Astrocyte (in vitro differentiated cells and primary cell): ENCODE measurements at regions not wholly inside any gene's neighbourhood (a gene's known extent, or its start where the extent isn't known, plus 50 kb on each side); places are given as distances from the start of the nearest gene placed in this dataset.
"Not testable (repeated sequence)": the region's sequence is repeated elsewhere in the genome, so short reads cannot be mapped to it uniquely, and the experiment has no call there.

ENCODE experiments used
- DNase-seq: peaks from one replicate; pipeline ENCODE4 v3.0.0-alpha.2; 2010; ENCODE audit warnings: low read depth
- FAIRE-seq: peaks from 2 replicates; lab custom pipeline; 2011; peaks lifted over from hg19 to GRCh38; lab: Jason Lieb, UNC
- H2AFZ ChIP-seq: 2 replicates; pipeline ENCODE4 v1.6.0; 2012; ENCODE audit warnings: low read depth, low read length, inconsistent platforms
- H3K27ac ChIP-seq: 2 replicates; pipeline ENCODE4 v1.5.1; 2011; ENCODE audit warnings: low read depth, low read length, inconsistent platforms
- H3K27me3 ChIP-seq: 2 replicates; pipeline ENCODE4 v1.6.0; 2011; ENCODE audit warnings: low read length, inconsistent platforms; ENCODE audit not compliant: insufficient read depth
- H3K36me3 ChIP-seq: 2 replicates; pipeline ENCODE4 v1.5.1; 2011; ENCODE audit warnings: low read length, inconsistent platforms; ENCODE audit not compliant: insufficient read depth
- H3K4me1 ChIP-seq: 2 replicates; pipeline ENCODE4 v1.5.1; 2011; ENCODE audit warnings: low read length, inconsistent platforms; ENCODE audit not compliant: insufficient read depth
- H3K4me2 ChIP-seq: 2 replicates; pipeline ENCODE4 v1.6.0; 2012; ENCODE audit warnings: low read length, inconsistent platforms
- H3K4me3 ChIP-seq: 2 replicates; pipeline ENCODE4 v1.5.1; 2011; ENCODE audit warnings: low read depth, mild to moderate bottlenecking, low read length, inconsistent platforms; ENCODE audit not compliant: insufficient read depth
- H3K79me2 ChIP-seq: 2 replicates; pipeline ENCODE4 v1.6.0; 2012; ENCODE audit warnings: mild to moderate bottlenecking, low read length, inconsistent platforms; ENCODE audit not compliant: insufficient read depth
- H3K9ac ChIP-seq: 2 replicates; pipeline ENCODE4 v1.6.0; 2012; ENCODE audit warnings: mild to moderate bottlenecking, low read length, inconsistent platforms
- H3K9me3 ChIP-seq: 2 replicates; pipeline ENCODE4 v1.5.1; 2012; ENCODE audit warnings: low read depth, mild to moderate bottlenecking, low read length, inconsistent platforms; ENCODE audit not compliant: insufficient read depth
- H4K20me1 ChIP-seq: 2 replicates; pipeline ENCODE4 v1.6.0; 2012; ENCODE audit warnings: low read length, inconsistent platforms; ENCODE audit not compliant: insufficient read depth
- H3K27ac Mint-ChIP-seq: one replicate; pipeline ENCODE4 v1.8.0; 2021; ENCODE audit warnings: mild to moderate bottlenecking, mixed read lengths; ENCODE audit not compliant: unreplicated experiment
- H3K27me3 Mint-ChIP-seq: one replicate; pipeline ENCODE4 v1.8.0; 2021; ENCODE audit warnings: low read depth, mixed read lengths; ENCODE audit not compliant: unreplicated experiment
- H3K36me3 Mint-ChIP-seq: one replicate; pipeline ENCODE4 v1.8.0; 2021; ENCODE audit warnings: low read depth, mixed read lengths; ENCODE audit not compliant: unreplicated experiment
- H3K4me1 Mint-ChIP-seq: one replicate; pipeline ENCODE4 v1.8.0; 2021; ENCODE audit warnings: low read depth, mixed read lengths; ENCODE audit not compliant: unreplicated experiment
- H3K4me3 Mint-ChIP-seq: one replicate; pipeline ENCODE4 v1.8.0; 2021; ENCODE audit warnings: mild to moderate bottlenecking, moderate library complexity, mixed read lengths; ENCODE audit not compliant: unreplicated experiment
- H3K9me3 Mint-ChIP-seq: one replicate; pipeline ENCODE4 v1.8.0; 2021; ENCODE audit warnings: mild to moderate bottlenecking, mixed read lengths; ENCODE audit not compliant: unreplicated experiment
- EZH2 ChIP-seq: IDR thresholded peaks from 2 replicates; pipeline ENCODE4 v1.6.1; 2012; ENCODE audit warnings: mild to moderate bottlenecking, low read length, inconsistent platforms; ENCODE audit not compliant: insufficient read depth
- TF ChIP-seq, protein P1 (sequence below): IDR thresholded peaks from 2 replicates; pipeline ENCODE4 v1.5.1; 2011; ENCODE audit warnings: low read depth, mild to moderate bottlenecking, inconsistent platforms, low read length, moderate library complexity; ENCODE audit not compliant: insufficient read depth

DNA sequence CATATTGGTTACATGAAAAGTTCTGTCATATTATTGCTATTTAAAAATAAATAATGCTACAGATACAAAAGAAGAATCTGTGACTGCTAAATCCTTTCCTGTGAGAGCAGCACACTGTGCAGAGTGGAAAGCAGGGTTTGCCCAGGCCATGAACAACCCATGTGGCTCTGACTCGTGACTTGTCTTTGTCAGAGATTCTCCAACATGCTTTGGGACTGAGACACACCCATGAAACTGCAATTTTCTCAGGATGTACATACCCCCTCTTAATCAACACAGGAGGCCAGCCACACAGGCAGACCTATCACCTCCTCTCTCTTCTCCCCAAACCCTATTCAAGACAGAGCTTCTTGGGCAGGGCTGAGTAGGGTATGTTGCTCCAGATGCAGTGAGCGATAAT lies 96.8 kb upstream of the NTF3 start:
- H3K27ac Mint-ChIP-seq = no peak overlapping the region
- no peak overlapping the region for H3K4me2 ChIP-seq
- no peak overlapping the region for H3K4me3 ChIP-seq
- no peaks in the 10 kb centered on the region for H4K20me1 ChIP-seq
- no peaks in the 10 kb centered on the region for H3K27me3 ChIP-seq
- no peaks in the 10 kb centered on the region for H3K4me1 ChIP-seq
- H3K4me1 Mint-ChIP-seq = peaks cover 5% of the 10 kb centered on the region
- no peak for FAIRE-seq
- H3K9ac ChIP-seq = no peak overlapping the region
- H3K36me3 Mint-ChIP-seq = peaks cover 2% of the 10 kb centered on the region
- no peaks in the 10 kb centered on the region for H3K79me2 ChIP-seq
- peaks cover 13% of the 10 kb centered on the region for H3K27me3 Mint-ChIP-seq
- H3K36me3 ChIP-seq = no peaks in the 10 kb centered on the region
- TF ChIP-seq EZH2 = no peak
- TF ChIP-seq, protein P1, sequence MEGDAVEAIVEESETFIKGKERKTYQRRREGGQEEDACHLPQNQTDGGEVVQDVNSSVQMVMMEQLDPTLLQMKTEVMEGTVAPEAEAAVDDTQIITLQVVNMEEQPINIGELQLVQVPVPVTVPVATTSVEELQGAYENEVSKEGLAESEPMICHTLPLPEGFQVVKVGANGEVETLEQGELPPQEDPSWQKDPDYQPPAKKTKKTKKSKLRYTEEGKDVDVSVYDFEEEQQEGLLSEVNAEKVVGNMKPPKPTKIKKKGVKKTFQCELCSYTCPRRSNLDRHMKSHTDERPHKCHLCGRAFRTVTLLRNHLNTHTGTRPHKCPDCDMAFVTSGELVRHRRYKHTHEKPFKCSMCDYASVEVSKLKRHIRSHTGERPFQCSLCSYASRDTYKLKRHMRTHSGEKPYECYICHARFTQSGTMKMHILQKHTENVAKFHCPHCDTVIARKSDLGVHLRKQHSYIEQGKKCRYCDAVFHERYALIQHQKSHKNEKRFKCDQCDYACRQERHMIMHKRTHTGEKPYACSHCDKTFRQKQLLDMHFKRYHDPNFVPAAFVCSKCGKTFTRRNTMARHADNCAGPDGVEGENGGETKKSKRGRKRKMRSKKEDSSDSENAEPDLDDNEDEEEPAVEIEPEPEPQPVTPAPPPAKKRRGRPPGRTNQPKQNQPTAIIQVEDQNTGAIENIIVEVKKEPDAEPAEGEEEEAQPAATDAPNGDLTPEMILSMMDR = no peak
- no peak overlapping the region for H2AFZ ChIP-seq
- H3K27ac ChIP-seq = no peak overlapping the region
- no peaks in the 10 kb centered on the region for H3K9me3 Mint-ChIP-seq
- no peak for DNase-seq
- H3K9me3 ChIP-seq = no peaks in the 10 kb centered on the region
- no peak overlapping the region for H3K4me3 Mint-ChIP-seq

DNA sequence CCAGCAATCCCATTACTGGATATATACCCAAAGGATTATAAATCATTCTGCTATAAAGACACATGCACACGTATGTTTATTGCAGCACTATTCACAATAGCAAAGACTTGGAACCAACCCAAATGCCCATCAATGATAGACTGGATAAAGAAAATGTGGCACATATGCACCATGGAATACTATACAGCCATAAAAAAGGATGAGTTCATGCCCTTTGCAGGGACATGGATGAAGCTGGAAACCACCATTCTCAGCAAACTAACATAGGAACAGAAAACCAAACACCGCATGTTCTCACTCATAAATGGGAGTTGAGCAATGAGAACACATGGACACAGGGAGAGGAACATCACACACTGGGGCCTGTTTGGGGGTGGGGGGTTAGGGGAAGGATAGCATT lies 90.8 kb upstream of the NTF3 start:
- not testable (repeated sequence) for H3K4me1 ChIP-seq, H3K4me3 Mint-ChIP-seq, H3K4me3 ChIP-seq, H3K27me3 ChIP-seq, H3K9me3 ChIP-seq, H3K79me2 ChIP-seq, H3K36me3 ChIP-seq, DNase-seq, H3K27ac Mint-ChIP-seq, H3K27ac ChIP-seq, H3K27me3 Mint-ChIP-seq, H4K20me1 ChIP-seq, H3K4me1 Mint-ChIP-seq, H3K4me2 ChIP-seq, H3K9me3 Mint-ChIP-seq, FAIRE-seq, H3K36me3 Mint-ChIP-seq, H2AFZ ChIP-seq, H3K9ac ChIP-seq

DNA sequence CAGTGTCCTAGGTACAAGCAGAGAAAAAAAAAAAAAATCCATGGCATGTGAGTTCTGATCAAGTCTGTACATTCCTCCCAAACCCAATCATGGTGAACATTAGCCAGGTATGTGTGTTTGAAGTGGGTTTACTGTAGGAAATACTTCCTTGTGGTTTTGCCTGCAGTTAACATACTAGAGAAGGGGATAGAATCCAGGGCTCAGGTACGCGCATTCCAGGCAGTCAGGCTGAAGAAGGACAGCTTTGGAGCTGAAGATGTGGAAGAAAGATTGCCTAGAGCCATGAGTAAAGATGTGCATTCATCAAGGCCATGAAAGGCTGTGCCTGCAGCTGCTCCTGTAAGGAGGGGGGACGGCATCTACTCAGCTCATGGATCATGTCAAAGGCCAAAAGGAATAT lies 88.2 kb upstream of the NTF3 start:
- no peak overlapping the region for H3K27ac Mint-ChIP-seq
- Histone ChIP-seq H3K27ac (no peak overlapping the region), H3K79me2 (no peaks in the 10 kb centered on the region), H4K20me1 (no peaks in the 10 kb centered on the region), H3K9me3 (no peaks in the 10 kb centered on the region), H3K9ac (no peak overlapping the region), H3K4me2 (no peak overlapping the region), H3K27me3 (no peaks in the 10 kb centered on the region), H3K4me1 (no peaks in the 10 kb centered on the region), H3K4me3 (no peak overlapping the region), H3K36me3 (no peaks in the 10 kb centered on the region), H2AFZ (no peak overlapping the region)
- H3K4me3 Mint-ChIP-seq = no peak overlapping the region
- FAIRE-seq (no peak), DNase-seq (no peak)
- no peaks in the 10 kb centered on the region for H3K36me3 Mint-ChIP-seq
- peaks cover 9% of the 10 kb centered on the region for H3K27me3 Mint-ChIP-seq
- TF ChIP-seq EZH2 = no peak
- TF ChIP-seq, protein P1 = no peak
- peaks cover 9% of the 10 kb centered on the region for H3K4me1 Mint-ChIP-seq
- no peaks in the 10 kb centered on the region for H3K9me3 Mint-ChIP-seq
